ENCODE measurements at regions not wholly inside any gene's neighbourhood (a gene's known extent, or its start where the extent isn't known, plus 50 kb on each side); places are given as distances from the start of the nearest gene placed in this dataset.

- DNase-seq (ENCODE audit: low read depth) = no peak
These were observed 226.9 kb downstream of the TMEM38B start for GRCh38 chr9:105921057-105921726.

- no peak for DNase-seq (ENCODE audit: low read depth)
These were observed 234.1 kb downstream of the TMEM38B start for GRCh38 chr9:105928416-105928815.

- DNase-seq (ENCODE audit: low read depth) = no peak
These were observed 235.8 kb downstream of the TMEM38B start for GRCh38 chr9:105930011-105930627.

- no peak for DNase-seq (ENCODE audit: low read depth)
These were observed 237.9 kb downstream of the TMEM38B start for GRCh38 chr9:105932276-105932675.

GRCh38 chr9:105950448-105950847 lies 256.1 kb downstream of the TMEM38B start:
- DNase-seq (ENCODE audit: low read depth) = no peak

- DNase-seq (ENCODE audit: low read depth) = no peak
These were observed 256.6 kb downstream of the TMEM38B start for GRCh38 chr9:105950894-105951293.

GRCh38 chr9:105954517-105954916 lies 260.2 kb downstream of the TMEM38B start:
- DNase-seq (ENCODE audit: low read depth) = no peak

- no peak for DNase-seq (ENCODE audit: low read depth)
These were observed 263.5 kb downstream of the TMEM38B start for GRCh38 chr9:105957830-105958229.

GRCh38 chr9:105958587-105958986 lies 264.2 kb downstream of the TMEM38B start:
- no peak for DNase-seq (ENCODE audit: low read depth)

- no peak for DNase-seq (ENCODE audit: low read depth)
These were observed 265.2 kb downstream of the TMEM38B start for GRCh38 chr9:105959531-105959930.

GRCh38 chr9:105963343-105964099 lies 269.2 kb downstream of the TMEM38B start:
- no peak for DNase-seq (ENCODE audit: low read depth)

- DNase-seq (ENCODE audit: low read depth) = no peak
These were observed 269.8 kb downstream of the TMEM38B start for GRCh38 chr9:105964156-105964555.

- no peak for DNase-seq (ENCODE audit: low read depth)
These were observed 272.5 kb downstream of the TMEM38B start for GRCh38 chr9:105966834-105967233.

- DNase-seq (ENCODE audit: low read depth) = no peak
These were observed 272.9 kb downstream of the TMEM38B start for GRCh38 chr9:105967248-105967647.

- DNase-seq (ENCODE audit: low read depth) = no peak
These were observed 273.5 kb downstream of the TMEM38B start for GRCh38 chr9:105967797-105968196.

- no peak for DNase-seq (ENCODE audit: low read depth)
These were observed 274.6 kb downstream of the TMEM38B start for GRCh38 chr9:105968811-105969466.

GRCh38 chr9:105969636-105970035 lies 275.3 kb downstream of the TMEM38B start:
- DNase-seq (ENCODE audit: low read depth) = no peak

GRCh38 chr9:105971986-105972385 lies 277.6 kb downstream of the TMEM38B start:
- DNase-seq (ENCODE audit: low read depth) = no peak

- no peak for DNase-seq (ENCODE audit: low read depth)
These were observed 278.3 kb downstream of the TMEM38B start for GRCh38 chr9:105972466-105973204.

GRCh38 chr9:105973951-105974351 lies 279.6 kb downstream of the TMEM38B start:
- DNase-seq (ENCODE audit: low read depth) = peak; percentile 31

- no peak for DNase-seq (ENCODE audit: low read depth)
These were observed 281.7 kb downstream of the TMEM38B start for GRCh38 chr9:105975886-105976645.

Measured in GM04503 (cell line).